SW480 (cell line): ENCODE measurements at regions not wholly inside any gene's neighbourhood (a gene's known extent, or its start where the extent isn't known, plus 50 kb on each side); places are given as distances from the start of the nearest gene placed in this dataset.

ENCODE experiments used
- DNase-seq: peaks from one replicate; pipeline ENCODE4 v3.0.0-alpha.2; 2016; ENCODE audit warnings: low spot score

DNA sequence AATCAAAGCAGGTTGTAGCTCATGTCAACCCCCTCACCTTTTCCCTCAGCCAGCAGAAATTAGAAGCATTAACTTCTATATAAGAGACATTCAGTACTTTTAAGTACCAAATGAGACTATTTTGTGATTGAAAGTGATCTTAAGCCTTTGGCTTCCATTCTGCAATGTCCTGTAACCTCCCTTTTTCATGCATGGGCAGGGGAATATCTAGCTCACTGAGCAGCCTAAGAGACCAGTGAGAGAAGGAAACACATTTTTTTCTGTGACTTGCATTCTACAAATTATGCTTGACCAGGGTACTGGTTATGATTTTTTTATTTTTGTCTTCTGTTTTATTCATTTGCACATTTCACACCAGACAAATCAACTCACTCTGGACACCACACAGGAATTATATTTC lies 369.6 kb downstream of the KCTD12 start:
- DNase-seq, result no peak

DNA sequence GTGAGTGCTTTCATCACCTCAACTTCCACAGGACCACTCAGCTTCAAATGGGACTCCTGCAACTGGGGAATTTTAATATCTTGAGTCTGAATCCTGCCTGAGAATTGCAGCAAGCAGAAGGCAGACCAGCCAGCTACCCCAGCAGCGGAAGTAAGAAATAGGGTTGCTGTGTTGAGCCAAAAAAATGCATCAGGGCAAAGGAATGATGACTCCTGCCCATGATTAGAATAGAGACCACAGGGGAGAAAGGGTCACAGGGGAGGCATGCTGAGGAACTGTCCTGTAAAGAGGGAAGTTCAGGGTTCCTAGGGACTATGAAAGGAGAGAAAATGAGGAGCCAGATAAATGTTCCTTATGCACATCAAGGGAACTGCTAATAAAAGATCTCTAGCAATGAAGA lies 370.2 kb downstream of the KCTD12 start:
- no peak for DNase-seq

DNA sequence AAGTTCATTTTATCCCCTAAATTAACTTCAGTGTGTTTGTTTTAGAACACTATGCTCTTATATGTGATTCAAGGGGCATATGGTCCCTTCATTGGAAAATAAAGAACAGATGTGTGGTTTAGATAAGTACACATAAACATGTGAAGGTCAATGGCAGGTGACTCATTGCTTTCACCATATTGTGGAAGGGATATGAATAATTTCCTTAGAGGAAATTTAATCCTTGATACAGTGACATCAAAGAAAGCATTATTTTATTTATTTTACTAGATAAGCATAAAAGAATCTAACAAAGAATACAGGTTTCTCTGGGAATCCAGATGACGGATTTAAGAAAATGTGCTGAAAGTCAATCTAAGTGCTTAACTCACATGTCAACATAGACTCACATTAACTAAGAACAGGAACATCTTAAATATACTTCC lies 373.5 kb downstream of the KCTD12 start:
- peak; percentile 29 for DNase-seq

DNA sequence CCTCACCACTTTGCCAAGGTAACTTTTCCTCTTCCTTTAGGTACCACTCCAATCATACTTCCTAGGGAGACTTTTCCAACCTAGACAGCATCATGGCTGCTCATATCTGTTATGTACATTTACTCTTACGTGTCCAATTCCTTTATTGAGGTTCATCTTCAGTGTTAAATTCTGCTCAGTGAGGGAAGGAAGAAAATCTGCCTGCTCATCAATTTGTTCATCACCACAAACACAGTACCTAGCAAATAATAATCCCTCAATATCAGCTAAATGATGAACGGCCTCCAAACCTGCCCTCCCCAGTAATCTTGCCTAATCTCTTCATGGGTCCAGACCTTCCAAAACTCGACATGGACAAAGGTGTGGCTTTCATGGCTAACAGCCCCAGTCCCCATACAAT lies 380.8 kb downstream of the KCTD12 start:
- no peak for DNase-seq

DNA sequence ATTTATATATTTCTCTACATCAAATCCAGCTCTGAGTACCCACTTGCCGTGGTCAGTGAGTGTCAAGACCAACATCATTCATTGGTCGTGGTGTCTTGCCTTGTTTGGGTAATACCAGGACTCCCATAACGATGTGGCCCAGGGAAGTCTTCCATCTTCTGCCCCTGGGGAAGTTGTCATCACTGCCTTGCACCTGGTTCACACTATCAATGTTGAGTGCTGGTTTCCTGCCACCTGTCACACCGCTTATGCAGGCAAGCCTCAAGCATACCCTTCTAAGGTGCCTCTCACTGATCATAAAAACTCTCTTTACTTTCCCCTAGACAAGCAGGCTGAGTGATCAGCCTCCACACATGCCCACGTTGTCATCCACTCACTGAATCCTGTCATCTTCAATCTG lies 382.4 kb downstream of the KCTD12 start:
- DNase-seq, result no peak

DNA sequence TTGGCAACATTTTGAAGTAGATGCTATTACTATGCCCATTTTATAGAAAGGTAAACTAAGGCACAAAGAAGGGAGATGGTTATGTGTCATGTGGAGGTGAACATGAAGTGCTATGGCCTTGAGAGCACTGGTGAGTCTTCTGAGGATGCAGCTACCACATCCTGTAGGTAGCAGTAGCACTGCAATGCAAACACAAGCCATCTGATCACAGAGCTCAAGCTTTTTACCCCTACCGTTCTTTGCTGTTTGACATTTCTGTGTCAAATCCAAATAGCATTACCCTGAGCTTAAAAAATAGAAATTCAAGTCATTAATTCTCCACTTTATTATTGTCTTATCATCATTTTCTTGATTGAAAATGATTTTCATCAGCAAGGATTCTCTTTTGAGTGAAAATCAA lies 382.9 kb downstream of the KCTD12 start:
- DNase-seq, result no peak

DNA sequence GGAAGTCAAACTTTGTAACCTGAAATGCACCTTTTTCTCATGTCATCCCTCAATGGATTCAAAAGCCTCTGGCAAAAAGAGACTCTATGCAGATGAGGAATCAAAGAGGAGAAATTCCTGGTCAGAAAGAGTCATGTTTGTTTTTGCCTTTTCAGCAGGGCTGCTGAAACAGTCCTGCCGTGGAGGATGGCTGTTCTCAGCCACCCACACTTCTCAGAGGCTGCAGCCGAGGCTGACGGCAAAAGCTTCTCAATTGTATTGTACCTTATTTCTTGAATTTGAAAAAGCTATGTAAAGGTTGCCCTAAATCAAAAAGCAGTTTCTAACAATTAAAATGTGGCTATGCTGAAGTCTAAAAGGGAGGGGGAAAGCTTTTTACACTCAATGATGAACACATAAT lies 385.3 kb downstream of the KCTD12 start:
- no peak for DNase-seq

DNA sequence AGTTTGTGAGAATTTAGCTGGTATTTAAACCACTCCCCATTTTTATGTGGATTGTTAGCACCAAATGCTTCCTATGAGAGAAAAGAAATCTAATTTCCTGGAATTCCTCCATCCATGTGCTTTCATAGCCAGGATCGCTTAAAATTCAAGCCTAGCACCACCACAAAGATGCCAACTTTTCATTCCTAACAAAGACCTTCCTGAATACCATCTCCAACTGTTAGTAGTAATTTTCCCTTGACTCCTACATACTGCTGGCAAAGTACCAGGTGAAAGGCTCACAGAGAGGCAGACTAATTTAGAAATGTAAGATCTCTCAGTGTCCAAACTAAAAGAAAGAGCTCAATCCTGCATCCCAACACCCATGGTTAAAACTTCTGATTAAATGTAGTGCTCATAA lies 386.3 kb downstream of the KCTD12 start:
- DNase-seq, result no peak

DNA sequence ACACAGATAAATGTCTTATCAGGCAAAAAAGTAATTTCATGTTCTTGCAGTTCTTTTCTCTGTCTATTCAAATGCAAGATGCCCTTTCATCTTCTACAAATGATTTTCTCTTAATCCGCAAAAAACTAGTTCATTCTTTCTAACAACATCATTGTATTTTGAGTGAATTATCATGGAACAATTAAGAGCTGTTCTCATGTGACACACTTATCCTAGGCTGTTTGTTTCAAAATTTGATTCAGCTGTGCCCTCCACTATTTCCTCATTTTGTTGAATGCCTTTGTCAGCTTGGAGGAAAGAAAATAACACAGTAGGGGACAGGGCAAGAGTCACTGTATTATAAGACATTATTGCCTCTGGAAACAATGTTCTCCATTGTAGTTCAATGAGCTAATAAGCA lies 396.9 kb downstream of the KCTD12 start:
- DNase-seq, result no peak

DNA sequence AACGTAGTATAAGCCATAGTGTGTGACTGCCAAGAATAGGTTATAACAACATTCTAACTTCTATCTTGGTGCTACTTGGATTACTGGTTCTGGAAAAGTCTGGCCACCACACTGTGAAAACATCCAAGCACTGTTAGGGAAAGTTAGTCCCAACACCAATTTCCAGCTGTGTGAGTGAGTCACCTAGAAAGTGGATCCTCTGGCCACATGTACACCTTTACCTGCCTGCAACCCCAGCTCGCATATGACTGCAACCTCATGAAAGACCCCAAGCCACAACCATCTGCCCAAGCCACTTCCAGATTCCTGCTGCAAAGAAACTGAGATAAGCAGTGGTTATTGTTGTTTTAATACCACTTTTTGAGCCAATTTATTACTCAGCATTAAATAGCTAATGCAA lies 404.5 kb downstream of the KCTD12 start:
- no peak for DNase-seq

DNA sequence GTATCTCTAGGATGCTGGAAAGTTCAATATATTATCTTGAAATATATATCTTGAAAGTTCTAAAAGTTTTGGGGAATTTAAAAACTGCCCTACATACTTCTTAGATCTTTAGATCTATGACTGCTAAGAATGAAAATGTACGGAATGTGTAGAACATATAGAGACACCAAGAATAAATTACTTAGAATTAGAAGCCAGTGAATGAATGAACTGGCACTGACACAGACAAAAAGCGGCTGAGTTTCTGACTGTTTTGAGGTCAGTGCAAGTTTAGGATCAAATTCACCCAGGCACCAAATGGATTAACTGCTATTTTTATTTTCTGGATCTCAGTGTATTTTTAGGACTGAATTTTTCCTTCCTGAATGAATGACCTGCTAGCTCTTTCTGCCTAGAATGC lies 411.2 kb downstream of the KCTD12 start:
- DNase-seq, result no peak

DNA sequence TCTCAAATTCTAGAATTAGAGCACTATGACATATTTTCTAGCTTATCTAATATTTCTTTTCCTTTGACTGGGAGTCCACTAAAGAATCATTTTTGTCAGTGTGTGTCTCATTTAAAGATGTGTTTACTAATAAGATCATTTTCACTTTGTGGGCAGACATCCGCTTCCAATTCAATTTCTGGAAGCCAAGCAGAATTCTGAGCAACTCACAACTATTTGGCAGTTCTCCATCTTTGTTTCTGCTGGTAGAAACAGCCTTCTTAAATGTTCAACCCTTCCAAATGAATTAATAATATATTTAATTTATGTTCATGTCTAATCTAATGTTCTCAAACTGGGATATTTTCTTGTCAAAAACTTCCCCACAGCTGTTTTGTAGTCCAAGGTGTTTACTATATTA lies 411.8 kb downstream of the KCTD12 start:
- DNase-seq, result no peak

DNA sequence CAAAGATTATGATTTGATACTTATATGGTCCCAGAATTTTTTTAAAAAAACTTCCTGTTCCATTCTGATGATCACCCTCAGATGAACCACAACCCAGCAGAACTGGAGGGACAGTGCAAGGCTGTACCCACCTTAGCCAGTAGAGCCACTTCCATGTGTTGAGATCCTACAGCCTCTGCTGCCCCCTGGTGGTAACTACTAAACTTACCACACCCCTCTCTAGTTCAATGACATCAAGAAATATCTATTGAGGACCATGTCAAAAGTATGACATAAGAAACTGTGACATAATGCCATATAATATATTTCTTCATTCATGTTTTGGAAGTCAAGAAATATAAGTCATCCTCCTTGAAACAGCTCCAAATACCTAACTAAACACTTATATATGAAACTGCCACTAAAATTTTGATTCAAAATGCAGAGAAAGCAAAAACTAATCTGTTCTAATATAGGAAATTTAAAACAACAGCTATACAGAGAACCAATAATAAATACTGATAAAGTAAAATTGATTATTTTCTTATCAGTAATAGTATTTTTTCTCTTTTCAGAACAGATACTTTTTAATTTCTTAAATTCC lies 412.6 kb downstream of the KCTD12 start:
- DNase-seq, result peak; percentile 75

DNA sequence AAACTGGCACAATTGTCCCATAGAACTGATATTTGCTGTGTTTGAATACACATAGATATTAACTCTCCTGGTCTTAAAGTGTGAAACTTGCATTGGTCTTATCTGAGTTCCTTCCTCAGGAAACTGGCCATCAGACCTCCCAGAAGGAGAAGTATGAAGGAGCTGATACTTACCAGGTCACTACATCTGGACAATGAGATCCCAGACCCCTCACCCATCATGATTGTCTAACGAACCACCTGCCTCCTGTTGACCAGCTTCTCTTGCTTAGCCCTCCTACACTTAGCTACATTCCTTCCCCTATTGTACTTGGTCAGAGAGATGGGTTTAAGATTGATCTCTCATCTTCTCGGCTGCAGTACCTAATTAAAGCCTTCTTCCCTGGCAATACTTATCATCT lies 413.3 kb downstream of the KCTD12 start:
- DNase-seq, result no peak

DNA sequence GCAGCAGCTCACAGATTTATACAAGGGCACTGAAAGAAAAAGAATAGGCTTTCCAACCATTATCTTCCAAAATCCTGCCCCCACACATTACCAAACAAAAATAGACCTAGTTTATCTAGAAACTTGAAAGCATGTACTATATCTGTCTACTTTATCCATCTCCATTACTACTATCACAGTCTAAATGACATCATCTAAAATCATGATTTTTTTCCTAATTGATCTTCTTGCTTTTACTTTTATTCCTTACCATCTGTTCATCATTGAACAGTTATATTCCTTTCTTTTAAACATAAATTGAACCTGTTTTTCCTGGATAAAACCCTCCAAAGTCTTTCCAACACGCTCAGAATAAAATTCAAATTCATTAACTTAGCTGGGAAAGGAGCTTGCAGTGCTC lies 414.7 kb downstream of the KCTD12 start:
- no peak for DNase-seq

DNA sequence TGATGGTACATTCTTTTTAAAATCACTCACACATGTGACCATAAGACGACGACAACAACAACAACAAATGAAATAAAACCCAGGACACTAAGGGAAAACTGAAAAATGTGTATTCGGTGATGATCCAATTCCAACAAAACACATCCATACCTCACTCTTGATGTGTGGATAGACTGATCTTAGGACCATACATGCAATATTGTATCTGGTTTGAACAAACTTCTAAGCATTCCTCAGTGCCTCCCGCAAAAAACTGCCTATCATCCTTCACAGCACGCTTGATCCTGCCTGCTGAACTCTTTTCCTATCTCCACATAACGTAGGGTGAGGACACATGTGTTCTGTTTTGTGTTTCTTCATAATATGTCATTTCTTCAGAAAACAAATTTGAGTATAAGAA lies 415.2 kb downstream of the KCTD12 start:
- DNase-seq, result no peak

DNA sequence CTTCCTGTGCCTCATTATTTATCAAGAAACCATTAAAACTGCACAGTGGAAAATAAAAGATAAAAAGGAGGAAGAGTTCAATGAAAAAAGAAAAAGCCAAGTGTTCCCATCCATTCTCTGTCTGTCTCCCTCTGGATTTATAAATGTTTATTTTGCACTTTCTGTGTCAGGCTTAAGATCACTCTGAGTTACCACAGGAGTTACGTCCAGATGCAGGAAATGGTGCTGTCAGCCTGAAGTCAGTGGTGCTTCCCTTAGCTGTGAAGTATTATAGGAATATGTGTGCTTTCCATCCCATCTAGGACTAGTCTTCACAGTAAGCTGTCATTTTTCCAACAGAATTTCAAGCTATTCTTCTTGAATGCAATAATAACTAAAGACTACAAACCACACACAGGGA lies 420.2 kb downstream of the KCTD12 start:
- no peak for DNase-seq

DNA sequence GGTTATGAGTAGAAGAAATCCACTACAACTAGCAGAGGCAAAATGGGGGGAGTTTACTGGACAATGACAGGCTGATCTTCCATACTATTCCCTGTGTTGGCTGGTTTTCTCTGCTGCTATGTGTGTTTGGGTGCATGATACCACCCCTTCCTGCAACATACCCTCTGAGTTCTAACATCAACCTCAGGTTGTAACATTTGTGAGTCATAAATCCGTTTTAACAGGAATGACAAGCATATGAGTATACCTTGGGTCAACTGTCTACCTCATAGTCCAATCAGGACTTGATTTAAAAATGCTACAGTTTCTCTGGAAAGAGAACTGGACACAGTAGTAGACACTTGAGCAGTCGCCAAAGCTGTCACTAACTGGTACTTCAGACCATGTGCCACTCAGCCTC lies 422.9 kb downstream of the KCTD12 start:
- DNase-seq, result no peak

DNA sequence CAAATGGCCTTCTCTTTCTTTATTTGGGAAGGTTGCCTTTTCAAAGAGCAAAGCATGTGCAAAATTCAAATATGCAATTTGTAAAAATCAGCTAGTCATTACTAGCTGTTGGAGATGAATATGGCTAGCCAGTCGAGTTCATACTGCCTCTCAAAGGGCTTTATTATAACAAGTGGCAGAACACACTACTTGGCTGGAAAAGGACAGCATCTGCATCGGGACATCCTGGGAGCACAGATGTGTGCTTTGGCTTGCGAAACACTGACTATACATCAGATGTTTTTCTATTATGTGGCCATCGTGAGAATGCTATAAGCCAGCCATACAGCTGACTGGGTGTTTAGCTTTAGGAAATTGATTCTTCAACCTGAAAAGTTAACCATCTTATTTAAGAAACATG lies 424.2 kb downstream of the KCTD12 start:
- no peak for DNase-seq

DNA sequence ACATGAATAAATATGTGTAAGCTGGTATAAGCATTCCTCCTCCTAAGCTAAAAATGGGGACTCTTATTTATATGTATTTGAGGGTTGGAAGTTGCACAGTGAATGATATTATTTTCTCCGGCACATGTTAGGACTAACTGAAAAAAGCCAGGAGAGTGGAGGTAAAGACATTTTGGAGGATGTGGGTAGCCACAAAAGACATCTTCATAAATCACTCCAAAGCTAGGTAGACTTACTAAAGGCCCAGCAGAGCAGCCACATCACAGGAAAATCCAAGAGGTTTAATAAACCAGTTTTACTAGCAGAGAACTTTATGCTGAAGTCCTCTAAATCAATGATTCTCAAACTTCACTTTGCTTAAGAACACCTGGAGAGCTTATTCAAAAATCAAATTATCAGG lies 424.7 kb downstream of the KCTD12 start:
- DNase-seq, result no peak

DNA sequence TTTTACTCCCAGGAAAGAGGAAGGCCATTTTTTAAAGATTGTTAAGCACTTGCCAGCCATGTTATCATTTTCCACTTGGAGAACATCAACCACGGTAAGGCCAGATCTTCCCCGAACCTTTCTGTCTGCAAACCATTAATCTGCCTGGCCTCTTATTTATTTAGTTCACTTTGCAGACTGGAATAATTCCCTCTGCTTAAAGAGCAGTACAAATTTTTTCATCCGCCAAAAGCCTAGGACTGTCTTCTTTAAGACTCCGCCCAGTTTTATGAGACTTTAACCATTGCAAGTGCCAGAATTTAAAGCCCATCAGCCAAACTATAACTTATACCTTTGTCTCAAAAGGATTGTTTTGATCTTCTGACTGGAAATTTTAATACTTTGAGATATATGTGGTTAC lies 426.3 kb downstream of the KCTD12 start:
- no peak for DNase-seq

DNA sequence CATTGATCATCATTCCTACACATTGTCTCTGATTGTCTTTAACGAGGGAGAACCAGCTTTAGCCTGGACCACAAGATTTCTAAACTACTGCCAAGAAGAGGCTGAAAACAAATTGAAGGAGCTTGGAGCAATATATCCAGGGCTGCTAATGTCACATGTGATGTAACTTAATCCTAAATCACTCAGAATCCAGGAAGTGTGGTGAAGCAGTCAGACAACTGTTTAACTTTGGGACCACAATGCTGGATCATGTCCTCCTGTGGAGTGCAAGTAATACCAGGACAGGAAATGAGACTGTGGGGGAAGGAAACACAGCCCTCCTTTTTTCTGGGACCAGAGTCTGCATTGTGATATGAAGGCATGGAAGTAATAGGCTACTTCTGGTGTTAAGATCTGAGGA lies 430.2 kb downstream of the KCTD12 start:
- DNase-seq, result no peak

DNA sequence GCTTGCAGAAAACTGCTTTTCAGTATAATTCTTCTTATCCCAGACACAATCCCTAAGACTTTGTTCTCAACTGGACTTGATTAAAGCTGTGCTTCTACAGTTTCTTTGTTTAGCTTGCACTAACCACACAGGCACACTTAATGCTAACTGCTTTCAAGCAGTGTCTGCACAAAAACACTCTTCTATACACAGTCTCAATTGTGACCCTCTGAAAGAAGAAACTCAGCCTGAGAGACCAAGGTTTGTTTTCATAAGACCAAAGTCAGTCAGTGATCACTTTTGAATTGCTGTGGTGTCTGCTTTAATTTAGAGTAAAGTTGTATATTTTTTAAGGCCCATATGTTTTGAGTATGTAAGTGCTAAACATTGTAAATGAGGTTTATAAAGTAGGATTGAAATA lies 431.2 kb downstream of the KCTD12 start:
- no peak for DNase-seq

DNA sequence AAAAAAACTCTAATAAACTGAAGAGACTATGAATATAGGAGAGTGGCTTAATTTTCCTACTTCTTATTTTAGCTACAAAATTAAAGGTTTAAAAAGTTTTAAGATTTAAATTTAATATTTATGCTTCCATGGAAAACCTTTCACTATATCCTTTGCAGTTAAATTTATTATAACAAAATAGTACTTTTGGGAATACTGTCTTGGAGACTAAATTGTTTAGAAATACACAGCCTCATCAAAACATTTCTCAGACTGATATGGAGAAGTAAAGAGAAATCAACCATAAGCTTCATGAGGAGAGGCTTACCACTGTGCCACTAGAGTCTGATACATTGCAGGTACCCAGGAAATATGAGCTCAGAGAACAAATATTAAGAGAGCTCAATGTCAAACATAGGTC lies 436.5 kb downstream of the KCTD12 start:
- no peak for DNase-seq

DNA sequence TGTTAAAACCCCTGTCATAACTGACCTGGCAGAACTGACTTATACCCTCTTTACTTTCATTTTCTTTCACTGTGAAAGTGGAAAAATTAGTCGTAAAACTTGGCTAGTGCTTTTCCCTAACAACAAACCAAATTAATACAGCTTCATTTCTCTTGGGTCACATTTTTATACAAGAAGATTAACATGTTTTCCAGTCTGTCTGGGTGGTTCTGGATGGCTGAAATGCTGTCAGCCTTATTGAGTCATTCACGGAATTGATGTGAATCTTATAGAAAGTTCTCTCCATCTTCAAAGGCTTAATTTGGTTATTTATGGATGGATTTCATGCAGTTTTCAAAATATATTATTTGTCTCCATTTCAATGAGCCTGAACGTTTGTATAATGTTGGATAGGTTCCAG lies 440.0 kb downstream of the KCTD12 start:
- no peak for DNase-seq
